ENCODE measurements at regions not wholly inside any gene's neighbourhood (a gene's known extent, or its start where the extent isn't known, plus 50 kb on each side); places are given as distances from the start of the nearest gene placed in this dataset.
"Not testable (repeated sequence)": the region's sequence is repeated elsewhere in the genome, so short reads cannot be mapped to it uniquely, and the experiment has no call there.

DNA sequence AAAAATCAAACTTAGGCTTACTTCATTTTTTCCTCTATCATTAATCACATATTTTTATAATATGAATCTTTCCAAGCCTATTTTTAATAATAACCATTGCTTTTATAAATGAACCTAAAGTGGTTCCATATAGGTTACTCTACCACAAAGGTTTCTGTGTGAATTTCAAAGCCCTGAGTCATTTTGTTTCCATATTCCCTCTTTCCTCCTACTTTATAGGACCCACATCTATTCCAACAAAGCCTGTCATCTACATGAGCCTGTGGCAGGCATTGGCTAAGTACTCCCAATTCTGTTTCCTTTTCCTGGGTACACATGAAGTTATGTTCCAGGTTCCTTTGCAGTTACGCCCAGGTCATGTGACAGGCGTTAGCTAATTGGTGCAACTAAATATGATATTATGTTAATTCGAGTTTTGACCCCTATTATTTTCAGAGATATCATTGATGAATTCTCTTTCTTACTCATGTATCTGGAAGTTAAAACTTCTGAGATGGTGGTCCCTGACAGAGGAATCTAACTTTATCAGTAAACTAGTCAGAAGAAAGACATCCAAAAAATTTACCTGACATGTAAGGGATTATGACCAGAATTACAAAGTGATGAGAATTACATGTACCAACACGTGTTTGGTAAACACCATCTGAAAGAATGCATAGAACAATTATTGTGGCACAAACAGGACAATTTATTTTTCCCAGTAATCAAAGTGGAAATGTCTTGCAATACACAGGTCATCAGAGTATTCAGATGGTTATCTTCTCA, 1264.0 kb upstream of the CNTN5 start:
- TF ChIP-seq, protein P1, sequence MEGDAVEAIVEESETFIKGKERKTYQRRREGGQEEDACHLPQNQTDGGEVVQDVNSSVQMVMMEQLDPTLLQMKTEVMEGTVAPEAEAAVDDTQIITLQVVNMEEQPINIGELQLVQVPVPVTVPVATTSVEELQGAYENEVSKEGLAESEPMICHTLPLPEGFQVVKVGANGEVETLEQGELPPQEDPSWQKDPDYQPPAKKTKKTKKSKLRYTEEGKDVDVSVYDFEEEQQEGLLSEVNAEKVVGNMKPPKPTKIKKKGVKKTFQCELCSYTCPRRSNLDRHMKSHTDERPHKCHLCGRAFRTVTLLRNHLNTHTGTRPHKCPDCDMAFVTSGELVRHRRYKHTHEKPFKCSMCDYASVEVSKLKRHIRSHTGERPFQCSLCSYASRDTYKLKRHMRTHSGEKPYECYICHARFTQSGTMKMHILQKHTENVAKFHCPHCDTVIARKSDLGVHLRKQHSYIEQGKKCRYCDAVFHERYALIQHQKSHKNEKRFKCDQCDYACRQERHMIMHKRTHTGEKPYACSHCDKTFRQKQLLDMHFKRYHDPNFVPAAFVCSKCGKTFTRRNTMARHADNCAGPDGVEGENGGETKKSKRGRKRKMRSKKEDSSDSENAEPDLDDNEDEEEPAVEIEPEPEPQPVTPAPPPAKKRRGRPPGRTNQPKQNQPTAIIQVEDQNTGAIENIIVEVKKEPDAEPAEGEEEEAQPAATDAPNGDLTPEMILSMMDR (conservative IDR thresholded peaks at IDR 0.05; ENCODE audit: low read depth, low read length): no peak
- no peak for DNase-seq (ENCODE audit: low read depth)
- H3K4me3 ChIP-seq (ENCODE audit: low read depth, low read length): no peak overlapping the region

DNA sequence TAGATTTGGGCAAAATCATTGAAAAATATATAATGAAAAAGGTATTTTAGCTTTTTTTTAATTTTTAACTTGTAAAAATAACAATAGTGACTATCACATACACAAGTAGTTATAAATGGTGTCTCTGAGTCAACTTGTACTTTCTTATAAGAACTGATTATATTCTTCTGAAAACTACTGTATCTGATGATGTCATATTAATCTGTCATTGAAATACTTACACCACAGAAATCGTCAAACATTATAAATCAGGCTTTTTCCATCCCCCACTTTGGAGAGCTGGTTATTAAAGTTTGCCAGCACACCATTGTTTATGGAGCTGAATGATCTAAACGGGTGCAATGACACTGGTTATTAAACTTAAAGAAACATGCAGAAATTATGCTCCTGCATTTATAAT, 1259.6 kb upstream of the CNTN5 start:
- H3K4me3 ChIP-seq (ENCODE audit: low read depth, low read length): no peak overlapping the region
- TF ChIP-seq, protein P1 (conservative IDR thresholded peaks at IDR 0.05; ENCODE audit: low read depth, low read length): no peak
- DNase-seq (ENCODE audit: low read depth): no peak

DNA sequence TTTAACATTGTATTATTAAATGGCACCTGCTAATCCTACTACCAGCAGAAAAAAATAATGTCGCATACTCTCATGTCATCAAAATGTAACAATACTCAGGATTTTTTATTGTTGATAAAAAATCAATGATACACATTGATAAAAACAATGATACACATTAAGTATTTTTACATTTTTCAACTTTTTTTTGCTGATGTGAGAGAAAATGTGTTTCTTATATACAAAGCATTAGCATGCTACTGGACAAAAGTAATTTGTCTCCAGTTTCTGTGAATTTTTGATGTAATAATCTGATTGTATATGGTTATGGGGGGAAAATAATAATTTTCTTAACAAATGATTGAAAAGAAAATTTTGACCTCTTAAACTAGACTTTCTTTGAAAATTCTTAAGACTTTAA, 1256.6 kb upstream of the CNTN5 start:
- TF ChIP-seq, protein P1 (conservative IDR thresholded peaks at IDR 0.05; ENCODE audit: low read depth, low read length): no peak
- no peak overlapping the region for H3K4me3 ChIP-seq (ENCODE audit: low read depth, low read length)
- DNase-seq (ENCODE audit: low read depth): no peak

GRCh38 chr11:97764605-97765004, 1256.1 kb upstream of the CNTN5 start:
- no peak for DNase-seq (ENCODE audit: low read depth)
- no peak overlapping the region for H3K4me3 ChIP-seq (ENCODE audit: low read depth, low read length)
- TF ChIP-seq, protein P1 (conservative IDR thresholded peaks at IDR 0.05; ENCODE audit: low read depth, low read length): no peak

DNA sequence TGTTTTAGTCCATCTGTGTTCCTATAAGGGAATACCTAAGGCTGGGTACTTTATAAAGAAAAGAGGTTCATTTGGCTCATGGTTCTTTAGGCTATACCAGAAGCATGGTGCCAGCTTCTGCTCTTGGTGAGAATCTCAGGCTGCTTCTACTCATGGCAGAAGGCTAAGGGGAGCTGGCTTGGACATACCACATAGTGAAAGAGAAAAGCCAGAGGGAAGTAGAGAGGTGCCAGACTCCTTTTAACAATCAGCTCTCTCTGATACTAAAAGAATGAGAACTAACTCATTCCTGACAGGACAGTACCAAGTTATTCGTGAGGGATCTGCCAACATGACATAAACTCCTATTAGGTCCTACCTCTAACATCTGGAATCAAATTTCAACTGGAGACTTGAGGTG, 1250.2 kb upstream of the CNTN5 start:
- TF ChIP-seq, protein P1 (conservative IDR thresholded peaks at IDR 0.05; ENCODE audit: low read depth, low read length): no peak
- no peak for DNase-seq (ENCODE audit: low read depth)
- H3K4me3 ChIP-seq (ENCODE audit: low read depth, low read length): no peak overlapping the region

GRCh38 chr11:97772705-97773104, 1248.0 kb upstream of the CNTN5 start:
- TF ChIP-seq, protein P1 (conservative IDR thresholded peaks at IDR 0.05; ENCODE audit: low read depth, low read length): no peak
- no peak for DNase-seq (ENCODE audit: low read depth)
- H3K4me3 ChIP-seq (ENCODE audit: low read depth, low read length): no peak overlapping the region

DNA sequence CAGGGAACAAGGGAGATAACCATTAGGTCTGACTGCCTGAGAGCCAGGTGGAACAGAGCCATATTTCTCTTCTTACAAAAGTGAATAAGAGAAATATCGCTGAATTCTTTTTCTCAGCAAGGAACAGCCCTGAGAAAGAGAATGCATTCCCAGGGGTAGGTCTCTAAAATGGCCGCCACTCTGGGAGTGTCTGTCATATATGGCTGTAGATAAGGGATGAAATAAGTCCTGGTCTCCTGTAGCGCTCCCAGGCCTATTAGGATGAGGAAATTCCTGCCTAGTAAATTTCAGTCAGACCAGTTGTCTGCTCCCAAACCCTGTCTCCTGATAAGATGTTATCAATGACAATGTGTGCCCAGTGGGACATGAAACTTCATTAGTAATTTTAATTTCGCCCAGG, 1236.4 kb upstream of the CNTN5 start:
- not testable (repeated sequence) for H3K4me3 ChIP-seq (ENCODE audit: low read depth, low read length); DNase-seq (ENCODE audit: low read depth)
